Fibroblast of lung (primary cell): ENCODE measurements at regions not wholly inside any gene's neighbourhood (a gene's known extent, or its start where the extent isn't known, plus 50 kb on each side); places are given as distances from the start of the nearest gene placed in this dataset.

Experiments used
- DNase-seq, 2 donors: peaks; one replicate each; pipeline versions ENCODE4 v3.0.0 to v3.0.0-alpha.2; 2010; ENCODE audit warnings: low read depth in 2 of 2
- H2AFZ ChIP-seq: 2 replicates; pipeline ENCODE4 v1.5.1; 2012; ENCODE audit warnings: low read length, control low read depth, inconsistent platforms
- H3K27ac ChIP-seq: 2 replicates; pipeline ENCODE4 v1.5.1; 2011; ENCODE audit warnings: low read length, control low read depth; ENCODE audit not compliant: insufficient read depth
- H3K27me3 ChIP-seq: 2 replicates; pipeline ENCODE4 v1.5.1; 2011; ENCODE audit warnings: mild to moderate bottlenecking, low read length; ENCODE audit not compliant: control insufficient read depth, insufficient read depth
- H3K36me3 ChIP-seq: 2 replicates; pipeline ENCODE4 v1.5.1; 2011; ENCODE audit warnings: low read length; ENCODE audit not compliant: control insufficient read depth, insufficient read depth
- H3K4me1 ChIP-seq: 2 replicates; pipeline ENCODE4 v1.5.1; 2011; ENCODE audit warnings: low read length; ENCODE audit not compliant: control insufficient read depth, insufficient read depth; ENCODE audit errors: extremely low read depth
- H3K4me2 ChIP-seq: 2 replicates; pipeline ENCODE4 v1.5.1; 2011; ENCODE audit warnings: low read length, control low read depth; ENCODE audit not compliant: insufficient read depth; ENCODE audit errors: extremely low read depth
- H3K4me3 ChIP-seq, 4 experiments: fragments of 200-600 bp in 1 of 4; sonication (generic) in 1 of 4; replicated peaks in 1 of 4; 2 replicates each; pipeline ENCODE4 v1.5.1; 2011 to 2016; ENCODE audit warnings: low read length in 4 of 4, low read depth in 3 of 4, mild to moderate bottlenecking in 3 of 4, control low read depth in 2 of 4, inconsistent platforms in 1 of 4, mixed read lengths in 1 of 4; ENCODE audit not compliant: insufficient read depth in 1 of 4; ENCODE audit errors: control extremely low read depth in 1 of 4
- H3K79me2 ChIP-seq: 2 replicates; pipeline ENCODE4 v1.5.1; 2012; ENCODE audit warnings: mild to moderate bottlenecking, low read length, inconsistent platforms; ENCODE audit not compliant: control insufficient read depth, insufficient read depth
- H3K9ac ChIP-seq: 2 replicates; pipeline ENCODE4 v1.5.1; 2011; ENCODE audit warnings: mild to moderate bottlenecking, low read length, control low read depth; ENCODE audit not compliant: insufficient read depth
- H3K9me3 ChIP-seq: 2 replicates; pipeline ENCODE4 v1.5.1; 2012; ENCODE audit warnings: low read depth, low read length; ENCODE audit not compliant: control insufficient read depth, insufficient read depth
- H4K20me1 ChIP-seq: 2 replicates; pipeline ENCODE4 v1.5.1; 2011; ENCODE audit warnings: low read length; ENCODE audit not compliant: control insufficient read depth, insufficient read depth; ENCODE audit errors: extremely low read depth
- CTCF ChIP-seq, 2 donors: IDR thresholded peaks in 1 of 2; conservative IDR thresholded peaks in 1 of 2; 1 replicate in 1 of 2; 2 replicates in 1 of 2; pipeline ENCODE4 v1.5.1; 2011 to 2012; ENCODE audit warnings: low read length in 2 of 2, control low read depth in 1 of 2, inconsistent platforms in 1 of 2, low read depth in 1 of 2, mild to moderate bottlenecking in 1 of 2
- EZH2 ChIP-seq: IDR thresholded peaks from 2 replicates; pipeline ENCODE4 v1.5.1; 2012; ENCODE audit warnings: low read length, control low read depth, mild to moderate bottlenecking; ENCODE audit errors: missing control alignments

GRCh38 chr6:47414423-47415167 lies 63.0 kb upstream of the CD2AP start:
- H3K36me3 ChIP-seq = no peaks in the 10 kb centered on the region
- H3K4me3 ChIP-seq = peak overlapping the region; percentile 11 to 61 (median 32)
- H3K27ac ChIP-seq = peak overlapping the region; percentile 13
- no peaks in the 10 kb centered on the region for H3K4me1 ChIP-seq
- H3K4me2 ChIP-seq = peak overlapping the region; percentile 86
- TF ChIP-seq EZH2 (no peak), CTCF (conservative IDR thresholded peaks at IDR 0.05 in 1 of 2, IDR thresholded peaks at IDR 0.05 in 1 of 2; ENCODE audit: low read depth in 1 of 2, low read length in 2 of 2) (no peak)
- H2AFZ ChIP-seq = peak overlapping the region; percentile 83
- H3K27me3 ChIP-seq = no peaks in the 10 kb centered on the region
- peak; percentile 61 to 64 for DNase-seq
- no peaks in the 10 kb centered on the region for H3K79me2 ChIP-seq
- no peak overlapping the region for H3K9ac ChIP-seq
- H4K20me1 ChIP-seq = no peaks in the 10 kb centered on the region
- H3K9me3 ChIP-seq = no peaks in the 10 kb centered on the region

GRCh38 chr6:47416396-47417345 lies 60.9 kb upstream of the CD2AP start:
- TF ChIP-seq EZH2 = no peak
- TF ChIP-seq CTCF (conservative IDR thresholded peaks at IDR 0.05 in 1 of 2, IDR thresholded peaks at IDR 0.05 in 1 of 2; ENCODE audit: low read depth in 1 of 2, low read length in 2 of 2) = no peak
- Histone ChIP-seq H3K79me2 (no peaks in the 10 kb centered on the region), H4K20me1 (no peaks in the 10 kb centered on the region), H3K36me3 (no peaks in the 10 kb centered on the region), H3K27ac (no peak overlapping the region), H3K9ac (no peak overlapping the region), H3K9me3 (no peaks in the 10 kb centered on the region), H2AFZ (no peak overlapping the region), H3K4me1 (no peaks in the 10 kb centered on the region), H3K4me3 (no peak overlapping the region), H3K4me2 (no peak overlapping the region), H3K27me3 (no peaks in the 10 kb centered on the region)
- no peak for DNase-seq

GRCh38 chr6:47419621-47420020 lies 58.0 kb upstream of the CD2AP start:
- Histone ChIP-seq H4K20me1 (no peaks in the 10 kb centered on the region), H2AFZ (no peak overlapping the region), H3K9me3 (no peaks in the 10 kb centered on the region), H3K36me3 (no peaks in the 10 kb centered on the region), H3K79me2 (no peaks in the 10 kb centered on the region), H3K27ac (no peak overlapping the region), H3K4me1 (no peaks in the 10 kb centered on the region), H3K9ac (no peak overlapping the region), H3K27me3 (no peaks in the 10 kb centered on the region), H3K4me2 (no peak overlapping the region), H3K4me3 (no peak overlapping the region)
- TF ChIP-seq CTCF (conservative IDR thresholded peaks at IDR 0.05 in 1 of 2, IDR thresholded peaks at IDR 0.05 in 1 of 2; ENCODE audit: low read depth in 1 of 2, low read length in 2 of 2) (no peak), EZH2 (no peak)
- peak in 1 of 2 donors; percentile 90 for DNase-seq
